ENCODE measurements at regions not wholly inside any gene's neighbourhood (a gene's known extent, or its start where the extent isn't known, plus 50 kb on each side); places are given as distances from the start of the nearest gene placed in this dataset.

- DNase-seq (ENCODE audit: low spot score): peak; percentile 32
Observed at GRCh38 chr11:11789735-11790369, 51.9 kb upstream of the USP47 start.

- DNase-seq (ENCODE audit: low spot score): no peak
Observed at GRCh38 chr11:11788063-11788710, 53.6 kb upstream of the USP47 start.

GRCh38 chr11:11787305-11788062 lies 54.3 kb upstream of the USP47 start:
- peak; percentile 69 for DNase-seq (ENCODE audit: low spot score)

DNA sequence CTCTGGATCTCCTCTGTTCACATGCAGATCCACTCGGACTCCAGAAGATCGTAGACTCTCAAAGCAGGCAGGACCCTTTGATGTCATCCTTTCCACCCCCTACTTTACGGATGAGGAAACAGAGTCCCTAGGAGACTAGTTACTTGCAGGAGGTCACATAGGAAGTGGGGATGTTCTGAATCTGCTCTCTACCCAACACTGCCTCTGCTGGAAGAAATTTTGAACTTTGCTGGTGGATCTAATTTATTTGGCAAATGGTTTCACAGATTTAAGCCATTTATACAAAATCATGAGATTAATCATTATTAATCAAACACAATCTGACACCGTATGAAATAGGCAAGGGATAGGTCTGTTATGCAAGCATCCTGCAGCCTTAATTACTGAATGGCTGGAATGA lies 55.0 kb upstream of the USP47 start:
- peak; percentile 48 for DNase-seq (ENCODE audit: low spot score)

DNA sequence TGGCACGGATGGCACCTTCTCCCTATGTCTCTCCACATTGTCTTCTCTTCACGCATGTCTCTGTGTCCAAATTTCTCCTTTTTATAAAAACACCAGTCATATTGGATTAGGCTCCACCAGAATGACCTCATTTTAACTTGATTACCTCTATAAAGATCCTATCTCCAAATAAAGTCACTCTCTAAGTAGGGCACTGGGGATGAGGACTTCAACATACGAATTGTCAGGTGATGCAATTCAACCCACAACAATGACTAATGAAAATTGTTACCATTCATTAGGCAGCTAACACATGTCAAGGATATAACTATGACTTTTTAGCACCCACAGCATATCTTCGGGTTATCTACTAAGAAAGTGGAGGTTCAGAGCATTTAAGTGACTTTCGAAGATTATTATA lies 55.5 kb upstream of the USP47 start:
- peak; percentile 38 for DNase-seq (ENCODE audit: low spot score)

DNA sequence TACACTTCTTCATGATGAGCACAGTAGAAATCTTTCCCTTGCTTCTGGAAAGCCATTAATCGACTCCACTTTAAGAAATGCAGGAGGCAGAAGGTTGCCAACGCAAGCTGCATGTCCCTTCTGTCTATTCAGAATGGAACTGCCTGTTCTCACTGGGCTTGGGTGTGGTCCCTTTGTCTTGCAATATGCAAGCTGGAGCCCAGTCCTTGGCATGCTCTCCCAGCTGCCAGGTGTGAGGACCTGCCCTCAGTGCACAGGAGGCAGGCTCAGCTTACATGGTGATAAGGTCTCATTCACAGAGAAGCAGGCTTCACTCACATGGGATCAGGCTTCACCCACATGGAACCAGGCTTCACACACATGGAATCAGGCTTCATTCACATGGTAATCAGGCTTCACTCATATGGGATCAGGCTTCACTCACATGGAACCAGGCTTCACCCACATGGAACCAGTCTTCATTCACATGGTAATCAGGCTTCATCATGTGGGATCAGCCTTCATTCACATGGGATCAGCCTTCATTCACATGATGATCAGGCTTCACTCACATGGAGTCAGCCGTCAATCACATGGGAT lies 59.2 kb upstream of the USP47 start:
- DNase-seq (ENCODE audit: low spot score): no peak

DNA sequence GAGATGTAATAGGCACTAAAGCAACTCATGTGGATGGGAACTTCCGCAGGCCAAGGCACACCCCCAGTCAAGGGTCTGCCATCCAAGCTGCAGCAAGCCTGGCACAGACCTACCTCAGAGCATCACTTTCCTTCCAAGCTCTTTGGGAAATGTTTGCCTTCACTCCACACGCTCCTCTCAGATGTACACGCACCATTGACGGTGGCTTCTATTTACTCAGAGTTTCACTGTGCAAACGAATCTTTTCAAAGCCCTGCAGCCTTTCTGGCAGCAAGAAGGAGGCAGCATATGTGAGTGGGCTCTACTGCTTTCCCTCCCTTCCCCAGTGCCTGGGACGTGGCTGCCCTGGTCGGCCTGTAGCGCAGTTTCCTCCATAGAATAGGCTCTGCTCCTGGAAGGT lies 60.9 kb upstream of the USP47 start:
- DNase-seq (ENCODE audit: low spot score): no peak

- no peak for DNase-seq (ENCODE audit: low spot score)
Observed at GRCh38 chr11:11779975-11780374, 61.8 kb upstream of the USP47 start.

GRCh38 chr11:11777897-11778296 lies 63.9 kb upstream of the USP47 start:
- no peak for DNase-seq (ENCODE audit: low spot score)

- DNase-seq (ENCODE audit: low spot score): no peak
Observed at GRCh38 chr11:11776714-11777113, 65.1 kb upstream of the USP47 start.

GRCh38 chr11:11774928-11775327 lies 66.8 kb upstream of the USP47 start:
- DNase-seq (ENCODE audit: low spot score): no peak

- no peak for DNase-seq (ENCODE audit: low spot score)
Observed at GRCh38 chr11:11772865-11773515, 68.8 kb upstream of the USP47 start.

GRCh38 chr11:11770921-11771486 lies 70.8 kb upstream of the USP47 start:
- DNase-seq (ENCODE audit: low spot score): no peak

DNA sequence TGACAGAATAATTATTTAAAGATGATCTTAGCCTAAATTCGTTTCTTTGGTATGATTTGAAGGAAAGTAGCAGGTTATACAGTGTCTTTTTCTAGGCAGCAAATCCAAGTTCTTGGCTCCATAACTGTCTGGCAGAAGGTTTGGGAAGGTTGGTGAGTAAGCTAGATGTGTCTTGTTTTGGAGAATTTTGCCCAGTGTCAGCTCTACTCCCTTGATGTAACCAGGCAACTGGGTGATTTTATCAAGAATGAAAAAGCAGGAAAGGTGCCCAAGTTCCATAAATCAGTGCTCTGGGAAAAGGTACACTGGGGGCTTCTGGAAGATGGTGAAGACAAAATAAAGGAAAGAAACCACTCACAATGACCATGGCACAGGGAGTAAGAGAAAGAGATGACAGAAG lies 71.5 kb upstream of the USP47 start:
- DNase-seq (ENCODE audit: low spot score): no peak

DNA sequence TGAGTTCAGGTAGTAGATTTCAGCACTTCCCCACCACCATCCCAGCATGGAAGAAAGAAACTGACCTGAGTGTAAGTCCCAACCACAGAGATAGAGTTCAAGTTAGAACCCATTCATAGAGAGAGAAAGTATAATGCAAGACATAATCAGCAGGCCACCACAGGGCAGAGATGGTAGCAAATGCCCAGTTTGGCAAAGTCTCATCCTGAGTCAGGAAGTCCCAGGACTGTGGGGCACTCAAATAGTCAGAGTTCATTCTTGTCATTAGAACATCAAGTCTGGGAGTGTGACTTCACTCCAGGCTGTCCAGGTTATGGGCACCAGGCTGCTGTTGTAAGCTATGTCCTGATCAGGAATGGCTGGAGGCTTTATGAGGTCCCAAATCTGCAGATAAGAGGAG lies 72.0 kb upstream of the USP47 start:
- no peak for DNase-seq (ENCODE audit: low spot score)

DNA sequence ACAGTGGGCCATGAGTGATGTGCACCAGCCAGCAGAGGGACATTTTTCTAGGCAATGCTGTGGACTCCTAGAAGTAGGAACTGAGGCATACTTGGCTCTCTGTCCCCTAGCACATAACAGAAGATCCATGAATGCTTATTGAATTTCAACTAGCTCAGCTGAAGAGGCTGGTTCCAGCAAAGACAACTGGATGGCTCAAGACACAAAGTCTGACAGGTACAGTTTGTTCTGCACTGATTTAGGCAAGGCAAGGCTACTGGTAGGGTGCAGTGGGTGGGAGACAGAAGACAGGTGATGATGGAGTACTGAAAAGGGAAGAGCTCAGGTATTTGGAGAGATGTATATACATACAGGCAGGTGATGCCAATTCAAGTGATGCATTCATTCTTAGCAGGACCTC lies 72.4 kb upstream of the USP47 start:
- DNase-seq (ENCODE audit: low spot score): no peak

DNA sequence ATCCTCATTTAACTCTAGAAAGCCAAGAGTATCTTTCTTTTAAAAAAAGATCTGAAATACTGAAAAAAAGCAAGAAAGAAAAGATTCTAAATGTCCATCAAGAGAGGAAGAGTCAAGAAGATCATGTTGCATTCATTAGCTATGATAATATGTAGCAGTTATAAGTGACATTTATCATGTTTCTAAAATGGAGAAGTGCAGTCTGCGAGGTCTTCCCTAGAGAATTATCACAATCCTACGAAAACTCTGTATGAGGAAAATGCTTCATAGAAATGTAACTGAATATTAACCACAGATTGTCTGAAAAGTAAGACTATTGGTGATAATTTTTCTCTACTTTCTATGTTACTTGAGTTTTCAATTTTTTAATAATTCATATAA lies 77.4 kb upstream of the USP47 start:
- no peak for DNase-seq (ENCODE audit: low spot score)

GRCh38 chr11:11763796-11764422 lies 77.9 kb upstream of the USP47 start:
- DNase-seq (ENCODE audit: low spot score): no peak

- no peak for DNase-seq (ENCODE audit: low spot score)
Observed at GRCh38 chr11:11760838-11761237, 80.9 kb upstream of the USP47 start.

GRCh38 chr11:11758603-11759196 lies 83.1 kb upstream of the USP47 start:
- DNase-seq (ENCODE audit: low spot score): no peak

GRCh38 chr11:11757909-11758308 lies 83.9 kb upstream of the USP47 start:
- no peak for DNase-seq (ENCODE audit: low spot score)

Data from H4 (cell line).